ENCODE measurements at regions not wholly inside any gene's neighbourhood (a gene's known extent, or its start where the extent isn't known, plus 50 kb on each side); places are given as distances from the start of the nearest gene placed in this dataset.
"Not testable (repeated sequence)": the region's sequence is repeated elsewhere in the genome, so short reads cannot be mapped to it uniquely, and the experiment has no call there.

- H3K27me3 Mint-ChIP-seq: peaks cover 0 to 34% (median 11%) of the 10 kb centered on the region in 5 donors
- H3K27ac Mint-ChIP-seq: no peak overlapping the region
- no peaks in the 10 kb centered on the region for H3K4me1 Mint-ChIP-seq
- DNase-seq: no peak
- POLR2A ChIA-PET: no interaction called here
- no peak for ATAC-seq
- H3K9me3 Mint-ChIP-seq: no peaks in the 10 kb centered on the region
- peaks cover 0 to 2% (median 0%) of the 10 kb centered on the region in 3 donors for H3K36me3 Mint-ChIP-seq
- no peak overlapping the region for H3K4me3 Mint-ChIP-seq
These were observed 98.8 kb upstream of the EFNA5 start for GRCh38 chr5:107769519-107769918.

- H3K27me3 Mint-ChIP-seq: peaks cover 0 to 25% (median 10%) of the 10 kb centered on the region in 5 donors
- POLR2A ChIA-PET: no interaction called here
- H3K9me3 Mint-ChIP-seq: no peaks in the 10 kb centered on the region
- DNase-seq (no peak), ATAC-seq (no peak)
- no peak overlapping the region for H3K4me3 Mint-ChIP-seq
- H3K27ac Mint-ChIP-seq: no peak overlapping the region
- H3K4me1 Mint-ChIP-seq: no peaks in the 10 kb centered on the region
- peaks cover 0 to 2% (median 0%) of the 10 kb centered on the region in 3 donors for H3K36me3 Mint-ChIP-seq
These were observed 96.2 kb upstream of the EFNA5 start for GRCh38 chr5:107766972-107767371.

GRCh38 chr5:107766439-107766838 lies 95.7 kb upstream of the EFNA5 start:
- Mint-ChIP-seq H3K27me3 (peaks cover 0 to 20% (median 8%) of the 10 kb centered on the region in 5 donors), H3K36me3 (peaks cover 0 to 2% (median 0%) of the 10 kb centered on the region in 3 donors), H3K27ac (peak overlapping the region in 1 of 10 donors; percentile 27), H3K4me1 (no peaks in the 10 kb centered on the region), H3K4me3 (no peak overlapping the region), H3K9me3 (no peaks in the 10 kb centered on the region)
- POLR2A ChIA-PET: no interaction called here
- DNase-seq: no peak
- ATAC-seq: no peak

GRCh38 chr5:107765805-107766063 lies 95.0 kb upstream of the EFNA5 start:
- H3K4me3 Mint-ChIP-seq: no peak overlapping the region
- H3K27ac Mint-ChIP-seq: no peak overlapping the region
- peaks cover 0 to 20% (median 7%) of the 10 kb centered on the region in 5 donors for H3K27me3 Mint-ChIP-seq
- no peak for ATAC-seq
- H3K4me1 Mint-ChIP-seq: no peaks in the 10 kb centered on the region
- no peak for DNase-seq
- H3K9me3 Mint-ChIP-seq: no peaks in the 10 kb centered on the region
- POLR2A ChIA-PET: no interaction called here
- peaks cover 0 to 2% (median 0%) of the 10 kb centered on the region in 3 donors for H3K36me3 Mint-ChIP-seq

- ATAC-seq (no peak), DNase-seq (no peak)
- POLR2A ChIA-PET: no interaction called here
- H3K4me3 Mint-ChIP-seq: no peak overlapping the region
- H3K27ac Mint-ChIP-seq: no peak overlapping the region
- H3K4me1 Mint-ChIP-seq: no peaks in the 10 kb centered on the region
- H3K27me3 Mint-ChIP-seq: peaks cover 0 to 20% (median 3%) of the 10 kb centered on the region in 5 donors
- peaks cover 0 to 2% (median 0%) of the 10 kb centered on the region in 3 donors for H3K36me3 Mint-ChIP-seq
- no peaks in the 10 kb centered on the region for H3K9me3 Mint-ChIP-seq
These were observed 94.5 kb upstream of the EFNA5 start for GRCh38 chr5:107764976-107765804.

GRCh38 chr5:107764282-107764681 lies 93.5 kb upstream of the EFNA5 start:
- Mint-ChIP-seq H3K27ac (no peak overlapping the region), H3K4me1 (no peaks in the 10 kb centered on the region), H3K4me3 (no peak overlapping the region), H3K9me3 (no peaks in the 10 kb centered on the region), H3K36me3 (peaks cover 0 to under 1% (median 0%) of the 10 kb centered on the region in 3 donors), H3K27me3 (peaks cover 0 to 18% (median 3%) of the 10 kb centered on the region in 5 donors)
- POLR2A ChIA-PET: no interaction called here
- no peak for ATAC-seq
- DNase-seq: no peak

GRCh38 chr5:107753427-107753826 lies 82.7 kb upstream of the EFNA5 start:
- Mint-ChIP-seq H3K36me3 (no peaks in the 10 kb centered on the region), H3K4me1 (no peaks in the 10 kb centered on the region), H3K9me3 (peaks cover 0 to 9% (median 0%) of the 10 kb centered on the region in 9 donors), H3K4me3 (no peak overlapping the region), H3K27ac (no peak overlapping the region), H3K27me3 (peaks cover 4 to 25% (median 13%) of the 10 kb centered on the region in 5 donors)
- POLR2A ChIA-PET: no interaction called here
- no peak for DNase-seq
- no peak for ATAC-seq

GRCh38 chr5:107744418-107745330 lies 73.9 kb upstream of the EFNA5 start:
- H3K4me3 Mint-ChIP-seq: no peak overlapping the region
- POLR2A ChIA-PET: no interaction called here

GRCh38 chr5:107743373-107744000 lies 72.8 kb upstream of the EFNA5 start:
- Mint-ChIP-seq H3K4me1 (no peaks in the 10 kb centered on the region), H3K27me3 (peaks cover 4 to 21% (median 6%) of the 10 kb centered on the region in 5 donors), H3K36me3 (peaks cover 0 to 7% (median 0%) of the 10 kb centered on the region in 3 donors), H3K27ac (no peak overlapping the region), H3K9me3 (peaks cover 0 to 12% (median 3%) of the 10 kb centered on the region in 9 donors), H3K4me3 (no peak overlapping the region)
- POLR2A ChIA-PET: no interaction called here
- ATAC-seq: no peak
- no peak for DNase-seq

More at GRCh38 chr5:107744418-107745330, 73.9 kb upstream of the EFNA5 start:
- Mint-ChIP-seq H3K36me3 (peaks cover 0 to 7% (median 0%) of the 10 kb centered on the region in 3 donors), H3K27me3 (peaks cover 4 to 30% (median 6%) of the 10 kb centered on the region in 5 donors), H3K9me3 (peaks cover 0 to 12% (median 3%) of the 10 kb centered on the region in 9 donors), H3K27ac (no peak overlapping the region), H3K4me1 (no peaks in the 10 kb centered on the region)
- no peak for ATAC-seq
- DNase-seq: no peak

- POLR2A ChIA-PET: no interaction called here
- Mint-ChIP-seq H3K4me1 (no peaks in the 10 kb centered on the region), H3K4me3 (no peak overlapping the region), H3K36me3 (peaks cover 0 to 7% (median 2%) of the 10 kb centered on the region in 3 donors), H3K27me3 (peaks cover 4 to 17% (median 7%) of the 10 kb centered on the region in 5 donors), H3K27ac (no peak overlapping the region), H3K9me3 (peaks cover 0 to 12% (median 3%) of the 10 kb centered on the region in 9 donors)
- ATAC-seq (no peak), DNase-seq (no peak)
These were observed 68.9 kb upstream of the EFNA5 start for GRCh38 chr5:107739661-107740060.

GRCh38 chr5:107736638-107737037 lies 65.9 kb upstream of the EFNA5 start:
- H3K9me3 Mint-ChIP-seq: peaks cover 0 to 12% (median 0%) of the 10 kb centered on the region in 9 donors
- no peak overlapping the region for H3K27ac Mint-ChIP-seq
- DNase-seq (no peak), ATAC-seq (no peak)
- H3K4me1 Mint-ChIP-seq: no peaks in the 10 kb centered on the region
- H3K36me3 Mint-ChIP-seq: peaks cover 0 to 7% (median 2%) of the 10 kb centered on the region in 3 donors
- POLR2A ChIA-PET: no interaction called here
- H3K4me3 Mint-ChIP-seq: no peak overlapping the region
- H3K27me3 Mint-ChIP-seq: peaks cover 0 to 12% (median 6%) of the 10 kb centered on the region in 5 donors

- ATAC-seq, H3K4me3 Mint-ChIP-seq, H3K4me1 Mint-ChIP-seq, H3K36me3 Mint-ChIP-seq, H3K27ac Mint-ChIP-seq, H3K9me3 Mint-ChIP-seq, POLR2A ChIA-PET, DNase-seq: not testable (repeated sequence)
- H3K27me3 Mint-ChIP-seq: peaks cover 0 to 12% (median 6%) of the 10 kb centered on the region in 5 donors
These were observed 65.4 kb upstream of the EFNA5 start for GRCh38 chr5:107736089-107736488.

All from naive thymus-derived CD8-positive, alpha-beta T cell (primary cell).